GM12892 (cell line): ENCODE measurements at regions not wholly inside any gene's neighbourhood (a gene's known extent, or its start where the extent isn't known, plus 50 kb on each side); places are given as distances from the start of the nearest gene placed in this dataset.

ENCODE experiments used
- POLR2A ChIP-seq: IDR thresholded peaks from 2 replicates; pipeline ENCODE4 v1.6.1; 2011; ENCODE audit warnings: low read depth, low read length, control low read depth
- TAF1 ChIP-seq: IDR thresholded peaks from 2 replicates; pipeline ENCODE4 v1.6.1; 2011; ENCODE audit warnings: low read depth, mild to moderate bottlenecking, control low read depth, low read length, borderline replicate concordance

DNA sequence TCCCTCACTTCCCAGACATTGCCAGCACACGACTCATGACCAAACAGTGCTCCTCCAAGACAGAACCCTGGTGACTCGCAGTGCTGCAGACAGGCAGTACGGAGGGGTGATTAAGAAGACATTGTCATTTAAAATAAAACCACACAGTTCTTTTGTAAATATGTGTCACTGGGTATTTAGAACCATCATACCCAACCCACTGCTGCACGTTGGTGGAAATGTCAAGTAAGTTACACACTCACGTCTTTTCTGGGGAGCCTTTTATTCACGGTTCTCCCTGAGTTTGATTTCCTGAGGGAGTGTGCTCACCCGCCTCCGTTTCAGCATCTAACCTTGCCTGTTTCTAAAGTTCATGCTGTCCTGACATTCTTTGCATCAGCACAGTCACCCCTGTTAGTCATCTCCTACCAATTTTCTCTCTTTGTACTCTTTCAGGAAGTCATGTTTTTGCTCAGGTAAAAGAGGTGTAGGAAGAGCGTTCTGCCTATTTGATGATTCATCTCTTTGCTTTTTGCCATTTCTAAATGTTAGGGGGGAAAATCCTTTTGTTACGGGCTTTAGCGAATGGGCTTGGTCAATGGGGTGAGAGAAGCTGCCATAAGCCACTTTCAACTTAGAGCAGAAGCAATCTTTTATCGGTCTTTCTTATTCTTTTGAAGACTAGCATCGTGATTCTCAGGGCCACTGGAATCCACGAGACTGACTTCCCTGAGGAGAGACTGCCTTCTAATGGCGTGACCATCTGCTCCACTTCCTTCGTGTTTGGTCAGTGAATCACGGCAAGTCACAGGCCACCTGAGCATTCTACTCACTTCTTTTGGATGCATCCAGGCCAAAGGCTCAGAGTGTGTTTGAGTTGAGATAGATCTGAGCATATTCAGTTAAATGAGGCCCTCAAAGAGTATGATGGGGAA lies 512.8 kb upstream of the JARID2 start:
- TF ChIP-seq POLR2A, result no peak
- no peak for TF ChIP-seq TAF1
